K562 (cell line): ENCODE measurements at regions not wholly inside any gene's neighbourhood (a gene's known extent, or its start where the extent isn't known, plus 50 kb on each side); places are given as distances from the start of the nearest gene placed in this dataset.

Experiments used
- BCL6 ChIP-seq: fragments of 250-450 bp; sonication (Bioruptor Pico); IDR thresholded peaks from 2 replicates; pipeline ENCODE4 v1.4.0; 2020
- CHCHD3 ChIP-seq: fragments of 250-450 bp; sonication (Bioruptor Pico); IDR thresholded peaks from 2 replicates; pipeline ENCODE4 v2.1.2; 2022; ENCODE audit warnings: mild to moderate bottlenecking
- FOXP1 ChIP-seq: sonication (generic); formaldehyde crosslinking; IDR thresholded peaks from 2 replicates; pipeline ENCODE4 v1.8.0; 2022; ENCODE audit warnings: mild to moderate bottlenecking, missing genetic modification reagents
- KAT8 ChIP-seq: fragments of 450-650 bp; IDR thresholded peaks from 2 replicates; pipeline ENCODE4 v1.6.1; 2016; ENCODE audit warnings: low read depth, mild to moderate bottlenecking
- ZNF431 ChIP-seq: sonication (generic); formaldehyde crosslinking; IDR thresholded peaks from 2 replicates; pipeline ENCODE4 v1.8.0; 2022; ENCODE audit warnings: mild to moderate bottlenecking, missing genetic modification reagents
- ZNF644 ChIP-seq: fragments of 200-800 bp; sonication (Bioruptor generic); IDR thresholded peaks from 2 replicates; pipeline ENCODE4 v1.6.1; 2016; ENCODE audit warnings: low read depth, missing genetic modification characterization, missing compliant biosample characterization
- ZNF830 ChIP-seq: fragments of 250-450 bp; sonication (Bioruptor Pico); IDR thresholded peaks from 2 replicates; pipeline ENCODE4 v1.5.0; 2021; ENCODE audit warnings: mild to moderate bottlenecking
- TF ChIP-seq, protein P1 (sequence below): sonication (generic); formaldehyde crosslinking; IDR thresholded peaks from 2 replicates; pipeline ENCODE4 v1.8.0; 2023; ENCODE audit warnings: mild to moderate bottlenecking, missing genetic modification reagents
- TF ChIP-seq, protein P2 (sequence below), 2 experiments: fragments of 450-650 bp; conservative IDR thresholded peaks; 2 replicates each; pipeline ENCODE4 v1.6.1; 2017; ENCODE audit warnings: mild to moderate bottlenecking in 2 of 2, moderate library complexity in 2 of 2
- TF ChIP-seq, protein P3 (sequence below): fragments of 250-450 bp; sonication (Bioruptor Pico); IDR thresholded peaks from 2 replicates; pipeline ENCODE4 v1.4.0; 2020; ENCODE audit warnings: mild to moderate bottlenecking, moderate library complexity

DNA sequence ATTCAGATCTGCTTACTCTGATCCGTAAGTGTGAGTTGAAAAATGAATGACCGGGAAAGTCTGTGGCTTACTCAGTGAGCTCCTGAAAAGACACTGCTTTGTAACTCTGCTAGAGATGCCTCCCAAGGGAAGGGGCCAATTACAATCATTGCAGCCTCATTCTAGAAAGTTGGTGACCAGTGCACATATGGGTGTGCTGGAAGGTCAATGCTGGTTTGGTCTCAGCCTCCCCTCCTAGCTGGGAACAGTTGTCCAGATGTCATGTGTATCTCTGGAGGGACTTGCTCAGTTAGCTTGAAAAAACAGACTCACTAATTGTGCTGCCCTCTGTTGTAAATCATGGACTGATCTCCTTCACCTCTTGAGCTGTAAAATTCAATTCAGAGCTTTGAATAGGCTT, 405.0 kb downstream of the ADRA2A start (continued):
- TF ChIP-seq, protein P1, sequence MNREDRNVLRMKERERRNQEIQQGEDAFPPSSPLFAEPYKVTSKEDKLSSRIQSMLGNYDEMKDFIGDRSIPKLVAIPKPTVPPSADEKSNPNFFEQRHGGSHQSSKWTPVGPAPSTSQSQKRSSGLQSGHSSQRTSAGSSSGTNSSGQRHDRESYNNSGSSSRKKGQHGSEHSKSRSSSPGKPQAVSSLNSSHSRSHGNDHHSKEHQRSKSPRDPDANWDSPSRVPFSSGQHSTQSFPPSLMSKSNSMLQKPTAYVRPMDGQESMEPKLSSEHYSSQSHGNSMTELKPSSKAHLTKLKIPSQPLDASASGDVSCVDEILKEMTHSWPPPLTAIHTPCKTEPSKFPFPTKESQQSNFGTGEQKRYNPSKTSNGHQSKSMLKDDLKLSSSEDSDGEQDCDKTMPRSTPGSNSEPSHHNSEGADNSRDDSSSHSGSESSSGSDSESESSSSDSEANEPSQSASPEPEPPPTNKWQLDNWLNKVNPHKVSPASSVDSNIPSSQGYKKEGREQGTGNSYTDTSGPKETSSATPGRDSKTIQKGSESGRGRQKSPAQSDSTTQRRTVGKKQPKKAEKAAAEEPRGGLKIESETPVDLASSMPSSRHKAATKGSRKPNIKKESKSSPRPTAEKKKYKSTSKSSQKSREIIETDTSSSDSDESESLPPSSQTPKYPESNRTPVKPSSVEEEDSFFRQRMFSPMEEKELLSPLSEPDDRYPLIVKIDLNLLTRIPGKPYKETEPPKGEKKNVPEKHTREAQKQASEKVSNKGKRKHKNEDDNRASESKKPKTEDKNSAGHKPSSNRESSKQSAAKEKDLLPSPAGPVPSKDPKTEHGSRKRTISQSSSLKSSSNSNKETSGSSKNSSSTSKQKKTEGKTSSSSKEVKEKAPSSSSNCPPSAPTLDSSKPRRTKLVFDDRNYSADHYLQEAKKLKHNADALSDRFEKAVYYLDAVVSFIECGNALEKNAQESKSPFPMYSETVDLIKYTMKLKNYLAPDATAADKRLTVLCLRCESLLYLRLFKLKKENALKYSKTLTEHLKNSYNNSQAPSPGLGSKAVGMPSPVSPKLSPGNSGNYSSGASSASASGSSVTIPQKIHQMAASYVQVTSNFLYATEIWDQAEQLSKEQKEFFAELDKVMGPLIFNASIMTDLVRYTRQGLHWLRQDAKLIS: no peak
- TF ChIP-seq, protein P2, sequence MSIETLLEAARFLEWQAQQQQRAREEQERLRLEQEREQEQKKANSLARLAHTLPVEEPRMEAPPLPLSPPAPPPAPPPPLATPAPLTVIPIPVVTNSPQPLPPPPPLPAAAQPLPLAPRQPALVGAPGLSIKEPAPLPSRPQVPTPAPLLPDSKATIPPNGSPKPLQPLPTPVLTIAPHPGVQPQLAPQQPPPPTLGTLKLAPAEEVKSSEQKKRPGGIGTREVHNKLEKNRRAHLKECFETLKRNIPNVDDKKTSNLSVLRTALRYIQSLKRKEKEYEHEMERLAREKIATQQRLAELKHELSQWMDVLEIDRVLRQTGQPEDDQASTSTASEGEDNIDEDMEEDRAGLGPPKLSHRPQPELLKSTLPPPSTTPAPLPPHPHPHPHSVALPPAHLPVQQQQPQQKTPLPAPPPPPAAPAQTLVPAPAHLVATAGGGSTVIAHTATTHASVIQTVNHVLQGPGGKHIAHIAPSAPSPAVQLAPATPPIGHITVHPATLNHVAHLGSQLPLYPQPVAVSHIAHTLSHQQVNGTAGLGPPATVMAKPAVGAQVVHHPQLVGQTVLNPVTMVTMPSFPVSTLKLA (conservative IDR thresholded peaks at IDR 0.05): no peak
- no peak for TF ChIP-seq ZNF644 (tag)
- no peak for TF ChIP-seq FOXP1
- no peak for TF ChIP-seq KAT8
- TF ChIP-seq ZNF830: no peak
- TF ChIP-seq, protein P3, sequence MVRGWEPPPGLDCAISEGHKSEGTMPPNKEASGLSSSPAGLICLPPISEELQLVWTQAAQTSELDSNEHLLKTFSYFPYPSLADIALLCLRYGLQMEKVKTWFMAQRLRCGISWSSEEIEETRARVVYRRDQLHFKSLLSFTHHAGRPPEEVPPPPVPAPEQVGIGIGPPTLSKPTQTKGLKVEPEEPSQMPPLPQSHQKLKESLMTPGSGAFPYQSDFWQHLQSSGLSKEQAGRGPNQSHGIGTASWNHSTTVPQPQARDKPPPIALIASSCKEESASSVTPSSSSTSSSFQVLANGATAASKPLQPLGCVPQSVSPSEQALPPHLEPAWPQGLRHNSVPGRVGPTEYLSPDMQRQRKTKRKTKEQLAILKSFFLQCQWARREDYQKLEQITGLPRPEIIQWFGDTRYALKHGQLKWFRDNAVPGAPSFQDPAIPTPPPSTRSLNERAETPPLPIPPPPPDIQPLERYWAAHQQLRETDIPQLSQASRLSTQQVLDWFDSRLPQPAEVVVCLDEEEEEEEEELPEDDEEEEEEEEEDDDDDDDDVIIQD (CRISPR knock-in tag): no peak
- no peak for TF ChIP-seq BCL6 (CRISPR knock-in tag)
- TF ChIP-seq CHCHD3 (CRISPR knock-in tag): no peak
- no peak for TF ChIP-seq ZNF431 (CRISPR knock-in tag)
